A204.1 (cell line): ENCODE measurements at regions not wholly inside any gene's neighbourhood (a gene's known extent, or its start where the extent isn't known, plus 50 kb on each side); places are given as distances from the start of the nearest gene placed in this dataset.
"Not testable (repeated sequence)": the region's sequence is repeated elsewhere in the genome, so short reads cannot be mapped to it uniquely, and the experiment has no call there.

Source experiments
- FAIRE-seq: peaks from 2 replicates; lab custom pipeline; 2012; peaks lifted over from hg19 to GRCh38; lab: Jason Lieb, UNC

DNA sequence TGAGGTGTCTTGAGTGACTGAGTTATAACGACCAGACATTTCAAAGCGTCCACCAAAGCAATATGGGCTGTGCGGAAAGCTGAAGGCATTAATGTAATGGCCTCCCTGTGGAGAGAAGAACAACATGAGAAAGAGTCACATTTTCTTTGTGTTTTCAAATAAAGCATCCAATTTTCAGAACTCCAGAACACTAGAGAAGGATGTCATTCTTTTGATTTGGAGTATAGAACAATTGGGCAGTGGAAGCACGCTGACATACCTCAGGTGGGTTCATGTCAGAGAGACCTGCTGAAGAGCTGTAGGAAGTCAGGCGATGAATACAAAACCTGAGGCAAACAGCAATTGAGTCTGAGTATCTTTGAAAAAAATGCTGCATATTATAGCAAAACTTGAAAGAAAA is 556.5 kb downstream of the GABRG2 start:
- no peak for FAIRE-seq

- FAIRE-seq = no peak
These were observed 569.9 kb downstream of the GABRG2 start for GRCh38 chr5:162637481-162637880.

DNA sequence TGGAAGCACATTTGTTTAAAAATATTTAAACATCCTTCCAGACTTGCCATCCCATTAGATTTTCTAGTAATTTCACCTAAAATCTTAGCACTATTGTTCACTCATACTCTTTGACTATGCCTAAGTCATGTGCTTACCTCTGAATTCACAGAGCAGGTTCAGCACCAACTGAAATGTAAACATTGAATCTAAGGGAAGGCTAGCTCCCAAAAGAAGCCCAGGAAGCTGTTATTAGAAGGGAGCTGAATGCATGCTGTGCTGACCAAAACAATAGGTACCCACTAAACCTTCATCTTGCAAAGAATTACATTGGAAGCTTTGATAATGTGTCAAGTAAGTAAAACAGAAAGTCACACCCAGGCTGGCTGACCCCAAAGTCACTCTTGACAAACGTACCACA is 571.3 kb downstream of the GABRG2 start:
- FAIRE-seq = no peak

DNA sequence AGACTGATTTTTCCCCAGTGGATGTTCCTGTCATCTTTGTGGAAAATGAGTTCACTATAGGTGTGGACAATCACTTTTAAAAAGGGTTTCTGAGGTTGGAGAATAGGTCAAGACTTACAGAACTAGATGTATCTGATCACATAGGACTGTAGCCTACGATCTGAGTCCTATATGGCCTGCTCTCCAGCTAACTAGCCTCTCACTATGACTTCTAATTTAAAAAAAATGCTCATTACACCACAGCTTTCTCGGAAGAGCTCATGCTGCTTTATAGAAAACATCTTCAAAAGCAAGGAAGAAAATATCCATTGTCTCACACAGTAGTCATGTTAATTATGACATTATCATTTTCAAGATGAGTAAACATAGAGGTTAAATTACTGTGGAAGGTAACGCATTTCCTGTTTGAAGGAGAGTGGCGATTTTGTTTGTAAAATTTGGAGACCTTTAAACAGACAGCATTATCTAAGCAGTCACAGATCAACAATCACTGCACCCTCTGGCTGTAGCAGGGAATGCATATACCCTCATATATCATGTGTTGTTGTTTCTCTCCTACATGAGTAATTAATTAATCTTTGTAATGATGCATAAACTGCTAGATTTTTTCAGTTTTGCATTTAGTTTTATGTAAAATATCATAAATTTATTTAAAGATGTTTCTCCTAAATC is 573.7 kb downstream of the GABRG2 start:
- FAIRE-seq = no peak

DNA sequence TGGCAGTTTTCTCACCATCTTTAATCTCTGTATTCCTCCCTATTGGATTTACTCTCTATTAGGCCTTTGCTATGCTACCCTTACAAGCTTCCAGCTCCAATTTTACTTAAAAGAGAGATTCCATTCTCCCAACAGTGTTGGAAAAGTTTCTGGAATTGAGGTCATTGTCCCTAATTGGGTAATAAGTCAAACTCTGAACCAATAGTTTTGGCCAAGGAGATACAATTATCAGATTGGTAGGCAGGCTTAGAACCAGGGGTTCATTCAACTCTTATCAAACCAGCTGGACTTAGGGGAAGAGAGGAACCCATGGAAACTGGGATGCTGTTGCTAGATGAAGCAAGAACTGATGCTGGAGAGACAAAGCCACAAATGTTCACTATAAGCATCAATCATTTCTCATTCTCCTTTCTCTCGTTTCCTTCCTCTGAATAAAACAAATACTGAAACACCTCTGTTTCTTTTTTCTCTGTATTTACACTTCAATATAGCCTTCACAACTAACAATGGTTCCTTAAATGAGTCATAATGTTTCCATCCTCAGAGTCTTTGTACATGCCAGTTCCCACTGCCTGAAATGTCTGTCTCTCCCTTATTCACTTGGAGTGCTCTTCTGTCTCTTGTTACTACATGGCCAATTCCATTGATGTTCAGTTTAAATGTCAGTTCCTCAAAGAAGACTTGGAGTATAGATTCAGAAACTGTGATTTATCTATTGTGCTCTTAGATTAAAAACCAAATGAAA is 587.3 kb downstream of the GABRG2 start:
- no peak for FAIRE-seq

- no peak for FAIRE-seq
These were observed 589.5 kb downstream of the GABRG2 start for GRCh38 chr5:162657076-162657475.

GRCh38 chr5:162664846-162665245 is 597.3 kb downstream of the GABRG2 start:
- no peak for FAIRE-seq

- no peak for FAIRE-seq
These were observed 601.4 kb downstream of the GABRG2 start for GRCh38 chr5:162668926-162669325.

GRCh38 chr5:162672061-162672460 is 604.5 kb downstream of the GABRG2 start:
- FAIRE-seq = no peak

DNA sequence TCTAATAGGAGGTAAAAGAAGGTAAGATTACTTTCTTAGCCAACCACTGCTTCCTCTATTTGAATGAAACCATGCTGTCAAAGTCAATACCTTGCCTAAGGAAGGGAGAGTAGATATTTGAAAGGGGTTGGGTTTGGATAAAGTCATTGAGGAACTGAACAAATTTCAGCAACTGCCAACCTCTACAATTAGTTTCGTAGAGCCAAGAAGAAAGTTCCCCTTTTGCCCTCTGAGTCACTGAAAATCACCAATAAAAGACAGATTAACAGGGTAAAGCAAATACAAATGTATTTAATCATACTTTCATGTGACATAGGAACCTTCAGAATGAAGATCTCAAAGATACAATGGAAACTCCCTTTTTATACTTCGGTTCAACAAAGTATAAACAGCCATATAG is 615.7 kb downstream of the GABRG2 start:
- FAIRE-seq = no peak

- no peak for FAIRE-seq
These were observed 616.6 kb downstream of the GABRG2 start for GRCh38 chr5:162684145-162684544.

GRCh38 chr5:162685302-162685701 is 617.7 kb downstream of the GABRG2 start:
- FAIRE-seq = no peak

- FAIRE-seq = not testable (repeated sequence)
These were observed 628.7 kb downstream of the GABRG2 start for GRCh38 chr5:162696272-162696671.

DNA sequence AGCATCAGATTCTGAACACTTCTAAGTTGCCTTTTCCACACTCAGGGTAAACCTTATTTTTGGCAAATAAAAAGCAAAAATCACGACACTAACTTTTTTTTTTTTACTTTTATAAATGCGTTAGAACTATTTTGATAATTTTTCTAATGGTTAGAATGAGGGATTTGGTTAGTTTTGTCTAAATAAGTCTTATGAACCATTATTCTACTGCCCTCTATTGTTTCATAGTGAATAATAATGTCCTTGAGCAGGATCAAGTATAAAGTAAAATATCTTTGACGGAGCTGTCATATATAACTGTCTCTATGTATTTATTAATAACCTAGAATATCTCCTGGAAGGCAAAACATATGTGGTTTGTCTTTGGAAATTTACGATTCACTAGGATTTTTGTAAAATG is 631.8 kb downstream of the GABRG2 start:
- FAIRE-seq = no peak

DNA sequence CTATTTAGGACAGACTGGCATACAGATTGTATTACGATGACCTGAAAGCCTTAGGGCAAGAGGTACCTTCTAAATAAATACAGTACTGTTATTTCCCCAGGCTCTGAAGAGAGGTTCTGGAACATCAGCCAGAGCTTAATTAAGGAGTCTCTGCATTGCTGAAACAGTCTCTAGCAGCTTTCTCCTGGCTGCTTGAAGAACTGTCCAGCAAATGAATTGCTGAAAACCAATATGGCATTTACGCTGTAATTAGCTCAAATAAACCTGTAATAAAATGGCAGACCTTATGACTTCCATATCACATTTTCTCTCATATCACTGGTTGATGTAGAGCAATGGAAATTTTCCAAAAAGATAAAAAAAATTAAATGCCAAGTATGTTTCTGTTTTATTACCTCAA is 636.3 kb downstream of the GABRG2 start:
- FAIRE-seq = no peak

DNA sequence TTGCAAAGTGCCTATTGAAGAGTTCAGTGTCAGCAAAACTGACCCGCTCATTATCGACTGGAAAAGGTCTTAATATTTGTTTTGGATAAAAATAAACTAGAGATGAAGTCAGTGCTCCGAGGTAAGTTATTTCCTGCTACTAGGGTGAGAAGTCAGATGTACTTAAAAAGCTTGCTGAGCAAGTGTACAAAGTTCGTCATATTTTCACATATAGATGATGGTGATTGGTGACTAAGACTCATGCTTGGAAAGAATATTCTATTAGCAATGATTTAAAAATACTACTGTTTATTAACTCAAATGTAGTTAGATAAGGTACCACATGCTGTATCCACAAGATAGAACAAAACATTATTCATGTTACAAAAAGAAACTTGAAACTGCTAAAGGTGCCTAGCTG is 643.7 kb downstream of the GABRG2 start:
- FAIRE-seq = no peak

DNA sequence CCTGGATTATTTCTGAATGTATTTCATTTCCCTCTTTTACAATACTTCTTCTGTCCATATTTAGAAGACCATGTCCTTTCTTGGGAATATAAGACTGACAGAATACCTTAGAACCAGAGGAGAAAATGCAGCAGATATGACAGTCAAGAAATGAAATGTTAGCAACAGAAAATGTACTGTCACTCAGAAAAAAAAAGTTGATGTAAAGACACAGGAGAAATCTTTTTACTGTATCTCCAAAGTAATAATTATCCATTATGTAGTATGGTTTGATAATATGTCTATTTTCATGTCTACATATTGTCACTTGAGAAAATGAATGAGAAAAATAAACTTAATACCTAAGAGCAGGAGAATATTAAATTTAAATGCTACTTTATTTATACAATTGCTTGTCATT is 652.1 kb downstream of the GABRG2 start:
- peak; percentile 27 for FAIRE-seq

DNA sequence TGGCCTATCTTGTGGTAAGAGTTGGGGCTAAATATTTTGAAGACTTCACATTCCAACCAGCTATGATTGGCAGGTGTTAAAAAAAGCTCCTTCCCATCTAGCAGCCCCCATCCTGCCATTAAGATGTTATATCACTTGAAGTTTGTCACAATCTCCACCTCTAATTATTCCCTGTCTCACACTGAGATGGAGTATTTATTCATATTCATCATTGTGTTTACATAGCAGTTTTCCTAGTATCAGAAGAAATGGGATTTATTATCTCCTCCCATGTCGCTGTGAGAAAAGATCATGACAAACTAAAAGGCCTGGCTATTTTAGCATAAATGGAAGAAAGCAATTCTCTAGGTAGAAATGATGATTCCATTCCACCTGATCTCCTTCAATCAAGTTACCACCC is 653.6 kb downstream of the GABRG2 start:
- no peak for FAIRE-seq

DNA sequence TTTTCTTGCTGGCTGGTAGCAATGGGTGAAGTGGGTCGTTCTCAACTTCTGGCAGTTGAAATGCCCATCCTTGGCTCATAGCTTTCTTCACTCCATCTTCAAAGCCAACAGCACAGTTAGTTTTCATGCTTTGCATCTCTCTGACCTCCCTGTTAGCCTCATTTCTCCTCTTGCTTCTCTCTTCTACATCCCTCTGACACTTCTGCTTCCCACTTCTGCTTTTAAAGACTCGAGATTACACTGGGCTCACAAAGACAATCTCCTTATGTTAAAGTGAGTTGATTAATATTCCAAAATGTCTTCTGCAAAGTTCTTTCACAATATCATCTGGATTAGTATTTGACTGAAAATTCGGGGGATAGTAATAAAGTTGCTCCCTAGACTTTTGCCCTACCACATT is 684.8 kb upstream of the CCNG1 start:
- no peak for FAIRE-seq

GRCh38 chr5:162762119-162762518 is 675.3 kb upstream of the CCNG1 start:
- no peak for FAIRE-seq

DNA sequence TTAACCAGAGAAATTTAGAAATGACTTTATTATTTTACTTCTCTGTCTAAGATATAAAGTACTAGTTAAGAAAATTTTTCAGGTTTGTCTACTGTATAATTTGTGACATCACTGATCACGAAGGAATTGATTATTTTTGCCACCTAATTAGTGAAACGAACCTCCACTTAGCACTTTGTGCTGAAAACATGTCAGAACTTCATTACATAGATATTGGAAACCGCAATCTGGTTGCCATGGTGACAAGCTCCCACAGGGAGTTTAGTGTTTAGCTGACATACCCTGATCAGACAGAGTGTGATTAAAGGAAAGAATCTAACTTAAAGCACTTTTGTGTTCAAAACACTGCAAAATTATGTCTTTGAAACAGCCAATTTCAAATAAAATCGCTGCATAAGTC is 668.4 kb upstream of the CCNG1 start:
- FAIRE-seq = no peak

DNA sequence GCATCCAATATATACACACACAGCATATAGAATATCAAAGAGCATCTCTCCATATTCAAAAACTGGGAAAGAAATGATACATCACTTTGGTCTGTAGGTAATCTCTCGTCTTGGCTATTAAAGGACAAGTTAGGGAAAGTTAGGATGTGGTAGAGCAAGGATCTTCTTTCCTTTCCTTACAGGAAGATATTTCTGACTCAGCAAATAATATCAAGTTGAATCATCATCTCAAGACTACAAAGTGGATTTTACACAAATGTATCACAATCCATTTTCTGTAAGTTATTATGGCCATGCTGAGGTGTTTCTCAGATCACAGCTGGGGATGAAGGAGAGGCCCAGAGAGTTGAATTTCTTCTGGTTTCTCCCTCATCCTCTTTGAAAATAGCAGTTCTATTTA is 651.7 kb upstream of the CCNG1 start:
- FAIRE-seq = no peak

- FAIRE-seq = no peak
These were observed 651.2 kb upstream of the CCNG1 start for GRCh38 chr5:162786234-162786633.

DNA sequence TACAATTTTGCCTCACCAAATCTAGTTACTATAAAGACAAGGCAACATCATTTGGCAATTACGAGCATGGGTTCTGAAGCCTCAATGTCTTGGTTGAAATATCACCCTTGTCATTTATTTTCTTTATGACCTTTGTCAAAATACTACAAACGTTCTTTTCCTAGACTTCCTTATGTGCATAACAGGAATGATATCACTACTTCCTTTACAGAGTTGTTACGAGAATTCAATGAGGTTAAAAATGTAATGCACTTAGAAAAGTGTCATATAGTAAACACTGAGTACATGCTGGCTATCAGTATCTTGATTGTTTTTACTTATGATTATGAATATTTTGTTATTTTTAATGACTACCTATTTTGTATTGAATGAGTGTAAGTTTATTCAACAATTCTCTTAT is 640.9 kb upstream of the CCNG1 start:
- no peak for FAIRE-seq
